DMS114 treated with DMSO at 0.1 percent for 48 hours (cell line): ENCODE measurements at regions not wholly inside any gene's neighbourhood (a gene's known extent, or its start where the extent isn't known, plus 50 kb on each side); places are given as distances from the start of the nearest gene placed in this dataset.
"Not testable (repeated sequence)": the region's sequence is repeated elsewhere in the genome, so short reads cannot be mapped to it uniquely, and the experiment has no call there.

Source experiments
- DNase-seq: peaks from one replicate; lab custom pipeline; 2025; ENCODE audit not compliant: unreplicated experiment; lab: John Stamatoyannopoulos, UW

DNA sequence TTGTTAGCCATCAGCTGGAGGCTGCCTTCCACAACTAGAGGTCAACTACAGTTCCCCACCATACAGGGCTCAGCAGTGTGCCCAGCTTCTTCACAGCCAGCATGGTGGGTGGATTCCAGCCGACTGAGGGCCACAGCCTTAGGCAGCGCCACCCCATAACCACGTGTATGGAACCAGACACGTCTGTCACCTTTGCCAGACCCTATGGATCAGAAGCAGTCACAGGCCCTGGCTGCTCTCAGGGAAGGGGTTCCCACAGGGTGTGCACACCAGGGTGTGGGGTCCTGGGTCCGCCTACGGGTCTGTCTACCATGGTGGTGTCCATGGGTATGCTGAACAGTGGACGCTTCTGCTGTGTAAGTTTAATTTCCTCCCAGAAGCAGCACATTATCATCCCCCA, 265.0 kb upstream of the FOXF1 start:
- DNase-seq, result no peak

- DNase-seq, result no peak
These were observed 264.4 kb upstream of the FOXF1 start for GRCh38 chr16:86245895-86246294.

DNA sequence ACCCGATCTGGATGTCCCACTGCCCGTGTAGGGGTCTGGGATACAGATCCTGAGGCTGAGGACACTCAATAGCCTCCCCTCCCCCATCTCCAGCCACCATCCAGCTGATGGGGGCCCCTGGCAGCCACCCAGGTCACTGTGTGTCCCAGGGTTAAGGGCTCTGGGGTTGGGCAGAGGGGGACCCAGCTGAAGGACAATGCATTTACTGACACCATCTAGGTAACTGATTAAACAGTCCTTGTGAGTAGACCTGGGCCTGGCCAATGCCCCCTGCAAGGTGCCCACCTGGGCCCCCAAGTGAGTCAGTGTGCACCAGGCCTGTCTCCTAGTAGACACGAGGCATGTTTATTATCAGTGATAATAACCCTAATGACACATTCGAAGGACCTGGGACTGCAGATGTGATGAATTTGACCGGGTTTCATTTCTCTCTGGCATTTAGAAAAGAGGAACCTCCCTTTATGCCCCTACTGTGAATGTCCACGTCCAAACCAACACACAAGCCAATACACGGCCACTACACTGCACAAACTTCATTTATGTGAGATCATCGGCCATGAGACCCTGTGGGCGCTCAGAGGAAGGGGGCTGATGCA, 261.9 kb upstream of the FOXF1 start:
- no peak for DNase-seq

DNA sequence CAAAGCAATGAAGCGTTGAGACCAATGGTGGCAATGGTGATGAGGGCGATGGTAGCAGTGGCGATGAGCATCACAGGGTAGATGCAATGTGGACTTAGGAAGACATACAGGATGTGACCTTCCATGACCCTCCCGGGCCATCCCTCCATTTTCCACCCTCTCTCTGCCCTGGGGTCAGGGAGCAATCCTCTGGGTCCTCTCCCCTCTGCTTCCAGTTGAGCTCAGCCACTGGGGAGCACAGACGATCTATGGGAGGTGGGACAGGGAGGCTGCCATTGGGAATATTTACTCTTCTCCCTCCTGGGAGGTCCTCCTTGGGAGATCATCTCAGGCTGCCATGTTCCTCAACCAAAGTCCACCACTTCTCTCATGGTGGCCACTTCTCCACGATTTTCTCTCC, 260.7 kb upstream of the FOXF1 start:
- no peak for DNase-seq

- no peak for DNase-seq
These were observed 258.6 kb upstream of the FOXF1 start for GRCh38 chr16:86251682-86252081.

DNA sequence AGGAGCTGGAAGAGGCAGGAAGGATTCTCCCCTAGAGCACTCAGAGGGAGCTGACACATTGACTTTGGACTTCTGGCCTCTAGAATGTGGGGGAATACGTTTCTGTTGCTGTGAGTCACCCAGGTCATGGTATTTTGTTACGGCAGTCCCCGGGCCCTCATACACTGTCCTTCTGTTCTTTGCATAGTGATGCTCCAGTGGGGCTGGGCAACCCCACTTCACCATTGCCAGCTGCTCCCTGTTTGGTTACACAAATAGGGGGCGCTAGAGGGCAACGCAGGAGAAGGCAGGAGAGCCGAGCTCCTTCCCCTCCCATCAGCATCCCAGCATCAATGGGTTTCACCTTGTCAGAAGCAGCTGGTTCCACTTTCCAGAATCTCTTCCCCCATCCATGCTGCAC, 257.7 kb upstream of the FOXF1 start:
- DNase-seq, result no peak

- DNase-seq, result no peak
These were observed 254.4 kb upstream of the FOXF1 start for GRCh38 chr16:86255966-86256365.

DNA sequence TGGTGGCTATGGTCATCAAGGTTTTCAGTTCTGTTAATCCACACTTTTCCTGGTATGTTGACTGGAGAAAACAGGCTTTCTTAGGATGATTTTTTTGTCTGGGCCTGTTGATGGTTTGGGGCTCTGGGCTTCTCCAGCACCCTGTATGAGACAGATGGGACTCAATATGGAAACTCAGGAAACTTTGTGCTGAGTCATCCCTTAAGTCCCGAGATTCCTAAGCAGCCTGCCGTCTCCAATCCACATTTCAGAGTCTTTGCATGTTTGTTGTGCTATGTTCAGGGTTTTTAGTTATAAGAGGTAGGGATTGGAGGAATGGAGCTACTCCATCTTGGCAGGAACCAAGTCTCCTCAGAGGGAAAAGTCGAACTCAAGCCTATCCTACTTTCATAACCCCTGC, 253.3 kb upstream of the FOXF1 start:
- DNase-seq, result no peak

DNA sequence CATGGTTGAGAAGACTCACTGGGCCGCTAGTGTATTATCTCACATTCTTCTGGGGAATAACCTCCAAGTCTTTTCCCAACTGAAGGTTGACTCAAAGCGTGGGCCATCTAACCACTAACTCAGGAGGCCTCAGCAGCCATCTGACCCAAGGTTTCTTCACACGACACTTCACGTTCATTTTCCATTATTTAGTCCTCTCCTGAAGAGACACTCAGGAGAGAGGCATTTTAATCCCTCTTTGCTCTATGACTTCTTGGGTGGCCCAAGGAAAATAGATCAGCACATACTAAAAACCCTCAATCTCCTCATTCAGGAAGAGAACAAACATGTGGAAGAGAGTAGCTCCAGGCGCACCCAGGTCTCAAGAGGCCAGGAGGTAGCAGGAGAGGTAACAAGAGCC, 252.8 kb upstream of the FOXF1 start:
- no peak for DNase-seq

- no peak for DNase-seq
These were observed 251.6 kb upstream of the FOXF1 start for GRCh38 chr16:86258713-86259112.

- no peak for DNase-seq
These were observed 250.8 kb upstream of the FOXF1 start for GRCh38 chr16:86259499-86259898.

DNA sequence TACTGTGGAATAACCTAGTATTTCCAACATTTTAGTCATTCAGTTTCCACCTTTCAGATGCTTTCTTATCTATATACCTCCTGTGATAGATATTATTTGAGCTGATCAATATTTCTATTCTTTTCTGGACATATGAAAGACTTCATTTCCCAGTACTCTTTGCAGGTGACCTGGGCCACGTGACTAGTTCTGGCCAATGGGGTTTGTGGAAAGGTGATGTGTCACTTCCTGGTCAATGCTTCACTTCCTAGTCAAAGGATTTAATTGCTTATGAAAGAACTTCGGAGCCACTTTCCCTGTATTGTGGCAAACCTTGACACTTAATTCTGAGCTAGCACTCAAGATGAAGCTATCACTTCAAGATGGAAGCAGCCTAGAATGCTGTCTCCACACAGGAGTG, 248.9 kb upstream of the FOXF1 start:
- DNase-seq, result peak; percentile 10

DNA sequence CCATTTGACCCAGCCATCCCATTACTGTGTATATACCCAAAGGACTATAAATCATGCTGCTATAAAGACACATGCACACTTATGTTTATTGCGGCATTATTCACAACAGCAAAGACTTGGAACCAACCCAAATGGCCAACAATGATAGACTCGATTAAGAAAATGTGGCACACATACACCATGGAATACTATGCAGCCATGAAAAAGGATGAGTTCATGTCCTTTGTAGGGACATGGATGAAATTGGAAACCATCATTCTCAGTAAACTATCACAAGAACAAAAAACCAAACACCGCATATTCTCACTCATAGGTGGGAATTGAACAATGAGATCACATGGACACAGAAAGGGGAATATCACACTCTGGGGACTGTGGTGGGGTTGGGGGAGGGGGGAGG, 242.7 kb upstream of the FOXF1 start:
- DNase-seq, result not testable (repeated sequence)

DNA sequence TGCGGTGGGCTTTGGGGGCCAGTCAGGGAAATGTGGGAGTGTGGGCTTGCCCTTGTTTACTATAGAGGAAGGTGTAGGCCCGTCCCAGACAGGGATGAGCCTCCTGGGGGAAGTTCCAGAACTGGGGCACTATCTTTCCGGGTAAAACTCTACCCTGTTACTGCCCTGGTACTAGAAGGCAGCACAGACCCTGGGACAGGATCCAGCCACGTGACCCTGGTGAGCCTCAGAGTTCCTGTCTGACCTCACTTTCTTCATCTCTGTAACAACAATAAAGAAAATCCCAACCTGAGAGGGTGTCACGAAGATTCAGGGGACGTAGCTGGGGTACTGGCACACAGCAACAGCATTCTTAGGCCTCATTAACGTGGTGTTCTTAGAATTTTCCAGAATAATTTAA, 239.6 kb upstream of the FOXF1 start:
- DNase-seq, result no peak

- DNase-seq, result no peak
These were observed 237.6 kb upstream of the FOXF1 start for GRCh38 chr16:86272744-86273143.

GRCh38 chr16:86277221-86277620, 233.1 kb upstream of the FOXF1 start:
- no peak for DNase-seq

GRCh38 chr16:86277859-86278258, 232.5 kb upstream of the FOXF1 start:
- not testable (repeated sequence) for DNase-seq

GRCh38 chr16:86281421-86281820, 228.9 kb upstream of the FOXF1 start:
- DNase-seq, result no peak

DNA sequence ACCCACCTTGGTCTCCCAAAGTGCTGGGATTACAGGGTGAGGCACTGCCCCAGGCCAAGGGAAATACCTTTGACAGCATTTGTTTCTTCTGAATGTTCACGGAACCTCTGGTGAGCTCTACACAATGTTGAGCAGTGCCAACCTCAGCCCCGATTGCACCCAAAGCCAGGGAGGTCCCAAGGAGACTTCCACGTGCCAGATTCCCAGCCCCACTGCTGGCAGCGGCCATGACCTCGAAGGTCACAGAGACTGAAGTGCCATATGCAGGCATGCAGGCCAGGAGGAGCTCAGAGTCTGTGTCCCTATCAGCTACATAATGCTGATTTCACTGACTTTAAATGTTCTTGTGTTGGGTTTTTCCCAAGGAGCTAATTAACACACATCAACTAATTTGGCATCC, 226.4 kb upstream of the FOXF1 start:
- DNase-seq, result no peak

DNA sequence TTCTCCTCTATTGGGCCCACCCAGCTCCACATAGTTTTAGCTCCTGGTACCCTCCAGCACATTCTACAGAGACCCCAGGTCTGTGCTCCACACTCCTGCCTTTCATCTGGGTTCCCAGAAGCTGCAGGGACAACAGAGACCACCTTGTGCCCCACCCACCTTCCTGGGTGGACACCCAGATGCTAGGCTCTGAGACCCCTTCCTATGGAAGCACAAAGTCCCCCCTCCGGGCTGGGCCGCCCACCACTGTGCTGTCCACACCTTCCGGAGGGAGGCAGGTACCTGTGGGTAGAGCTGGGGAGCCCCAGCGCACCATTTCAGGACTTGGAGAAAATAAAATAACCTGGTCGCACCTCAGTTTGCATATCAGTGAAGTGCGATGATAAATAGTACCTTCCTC, 224.9 kb upstream of the FOXF1 start:
- no peak for DNase-seq

- no peak for DNase-seq
These were observed 224.1 kb upstream of the FOXF1 start for GRCh38 chr16:86285938-86286921.

DNA sequence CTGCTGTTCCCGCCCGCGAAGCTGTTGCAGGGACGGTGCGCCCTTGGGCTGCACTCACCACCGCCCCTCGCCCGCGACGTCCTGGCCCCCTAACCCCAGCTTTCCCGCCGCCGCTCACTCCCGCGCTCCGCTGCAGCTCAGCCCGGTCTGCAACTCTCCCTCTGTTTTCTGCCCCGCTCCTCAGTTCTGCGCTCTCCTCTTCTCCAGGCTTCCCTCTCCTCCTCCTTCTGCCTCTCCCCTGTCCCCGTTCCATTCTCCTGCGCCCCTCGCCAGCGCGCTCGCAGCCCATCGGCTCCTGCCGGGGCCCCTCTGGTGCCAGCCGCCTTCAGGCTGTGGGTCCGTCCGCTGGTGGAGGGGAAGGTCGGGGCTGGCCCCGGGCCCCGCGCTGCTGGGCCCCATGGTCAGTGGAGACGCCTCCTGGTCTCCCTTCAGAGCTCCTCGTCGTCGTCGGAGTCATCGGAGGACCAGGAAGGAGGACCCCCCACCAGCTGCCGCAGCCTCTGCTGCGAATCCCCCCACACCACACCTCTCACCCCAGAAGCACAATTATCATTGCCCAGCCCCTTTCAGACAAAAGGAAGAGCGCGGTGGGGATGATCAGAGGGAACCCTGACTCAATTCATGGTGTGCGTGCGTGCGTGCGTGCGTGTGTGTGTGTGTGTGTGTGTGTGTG, 223.2 kb upstream of the FOXF1 start:
- DNase-seq, result no peak
